HG02642 (cell line): ENCODE measurements at regions not wholly inside any gene's neighbourhood (a gene's known extent, or its start where the extent isn't known, plus 50 kb on each side); places are given as distances from the start of the nearest gene placed in this dataset.

Source experiments
- ATAC-seq: cut with Tn5 transposase; IDR thresholded peaks from one replicate; pipeline ENCODE4 v1.9.1; 2021; ENCODE audit warnings: mild to moderate bottlenecking; ENCODE audit not compliant: unreplicated experiment, poor library complexity

DNA sequence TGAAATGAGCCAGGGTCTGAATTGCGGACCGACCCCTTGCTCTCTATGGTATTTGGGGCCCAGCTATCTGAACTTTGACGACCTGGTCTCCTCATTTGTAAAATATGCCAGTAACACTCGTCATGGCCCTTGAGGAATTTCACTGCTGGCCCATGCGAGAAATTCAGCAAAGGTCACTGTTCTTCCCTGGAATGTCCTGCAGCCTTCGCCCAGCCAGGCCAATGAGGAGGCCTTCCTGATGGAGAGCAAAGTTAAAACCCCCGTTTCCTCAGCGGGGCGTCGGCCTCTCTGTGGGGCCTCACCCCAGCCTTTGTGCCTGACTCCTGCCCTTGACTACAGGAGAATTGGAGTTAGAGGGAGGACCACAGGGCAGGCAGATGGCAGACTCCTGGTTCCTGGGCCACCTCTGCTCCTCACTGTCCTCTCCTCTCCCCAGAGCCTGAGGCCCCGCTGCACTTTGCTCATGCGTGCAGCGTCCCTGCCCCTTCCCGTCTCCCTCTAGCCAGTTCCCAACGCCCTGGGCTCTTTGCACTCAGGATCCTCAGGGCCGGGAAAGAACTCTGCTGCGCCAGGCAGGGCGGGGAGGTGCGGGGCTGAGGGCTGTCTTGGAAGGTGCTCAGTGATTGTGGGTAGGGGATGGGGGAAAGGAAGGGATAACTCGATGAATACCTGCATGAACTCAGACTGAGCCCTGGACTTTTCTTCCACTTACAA is 257.0 kb upstream of the RAB6C start:
- no peak for ATAC-seq

DNA sequence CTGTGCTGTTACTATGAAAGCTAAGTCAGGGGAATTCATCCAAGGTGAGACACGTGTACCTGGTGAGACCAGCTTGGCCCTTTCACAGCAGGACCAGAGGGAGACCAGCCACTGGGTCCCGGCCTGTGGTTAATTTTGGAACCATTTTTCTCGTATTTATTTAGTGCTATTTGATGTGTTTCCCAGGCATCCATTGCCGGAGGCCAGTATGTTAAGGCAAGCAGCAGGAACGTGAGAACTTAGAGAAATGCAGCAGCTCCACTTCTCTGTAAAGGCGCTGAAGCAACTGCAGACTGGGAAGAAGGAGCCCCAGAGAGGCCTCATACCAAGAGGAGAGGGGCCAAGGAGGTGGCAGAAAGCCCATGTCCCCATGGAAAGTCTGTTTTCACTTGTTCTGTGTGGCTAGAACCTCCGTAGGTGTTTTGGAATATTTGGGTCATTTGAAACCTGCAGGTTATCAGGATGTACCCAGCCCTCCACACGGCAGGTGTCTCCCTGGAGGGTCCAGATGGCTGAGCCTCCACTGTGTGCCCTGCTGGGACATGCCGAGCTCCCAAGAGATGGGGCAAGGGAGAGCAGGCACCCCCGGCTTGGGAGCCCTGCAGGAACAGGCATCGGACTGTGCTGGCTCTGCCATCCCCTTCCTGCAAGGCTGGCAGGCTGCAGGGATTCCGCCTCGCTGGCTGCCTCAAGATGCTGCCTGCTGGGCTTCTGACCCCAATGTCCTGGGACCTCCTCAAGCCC is 256.0 kb upstream of the RAB6C start:
- no peak for ATAC-seq

DNA sequence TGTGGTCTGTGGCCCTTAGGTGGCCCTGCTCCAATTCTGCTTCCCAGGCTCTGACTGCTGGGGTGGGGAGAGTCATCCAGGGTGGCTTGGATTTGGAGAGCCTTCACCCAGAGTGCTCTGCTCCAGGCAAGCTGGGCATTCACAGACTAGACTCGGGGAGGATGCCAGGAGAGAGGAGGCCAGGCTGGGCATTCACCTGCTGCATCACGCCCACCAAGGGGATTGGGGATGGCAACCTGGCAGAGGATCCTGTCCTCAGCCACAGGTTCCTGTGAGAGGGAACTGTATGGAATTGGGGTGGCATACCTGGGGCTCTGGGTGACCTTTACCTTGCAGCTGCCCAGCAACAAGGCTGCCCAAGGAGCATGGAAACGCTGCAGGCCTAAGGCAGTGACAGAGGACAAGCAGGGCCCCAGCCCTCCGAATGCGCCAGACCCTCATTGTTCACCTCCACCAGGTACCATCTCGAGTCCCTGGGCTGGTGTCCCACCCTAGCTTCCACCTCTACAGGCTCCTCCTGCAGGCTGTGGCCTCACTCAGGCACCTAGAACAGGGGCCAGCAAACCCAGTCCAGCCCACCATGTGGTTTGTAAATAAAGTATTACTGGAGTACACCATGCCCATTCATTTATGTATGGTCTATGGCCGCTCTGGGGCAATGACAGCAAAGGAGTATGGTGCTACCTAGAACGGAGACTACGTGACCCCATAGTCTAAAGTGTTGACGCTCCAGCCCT is 255.3 kb upstream of the RAB6C start:
- no peak for ATAC-seq

DNA sequence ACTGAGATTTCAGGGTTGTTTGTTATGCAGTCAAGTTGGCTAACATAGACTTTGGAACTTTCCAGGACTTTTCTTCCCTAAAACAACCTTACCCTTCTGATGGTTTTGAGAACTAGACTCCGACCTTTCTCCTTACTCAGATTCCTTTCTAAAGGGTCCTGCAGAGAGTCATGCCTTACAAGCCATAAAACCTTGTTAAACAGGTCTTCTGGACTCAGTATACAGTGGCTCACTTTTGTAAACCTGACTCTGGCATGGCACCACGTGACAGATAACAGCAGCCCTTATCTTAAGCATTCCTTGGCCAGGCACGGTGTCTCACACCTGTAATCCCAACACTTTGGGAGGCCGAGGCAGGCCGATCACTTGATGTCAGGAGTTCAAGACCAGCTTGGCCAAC is 253.2 kb upstream of the RAB6C start:
- no peak for ATAC-seq

DNA sequence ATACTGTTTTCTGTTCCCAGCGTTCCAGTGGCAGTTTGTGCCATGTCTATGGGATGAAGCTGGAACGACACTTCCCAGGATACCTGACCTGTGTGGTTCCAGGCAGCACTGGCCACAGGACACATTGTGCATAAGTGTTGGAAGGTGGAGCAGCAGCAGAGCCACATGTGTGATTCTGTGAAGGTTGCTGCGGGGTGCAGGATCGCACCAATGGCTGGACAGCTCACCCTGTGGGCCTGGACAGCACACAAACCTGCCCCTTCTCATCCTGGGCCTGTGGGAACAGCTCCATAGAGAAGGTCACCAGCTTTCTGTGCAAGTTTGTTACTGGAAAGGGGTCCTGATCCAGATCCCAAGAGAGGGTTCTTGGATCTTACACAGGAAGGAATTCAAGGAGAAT is 252.2 kb upstream of the RAB6C start:
- ATAC-seq, result no peak

DNA sequence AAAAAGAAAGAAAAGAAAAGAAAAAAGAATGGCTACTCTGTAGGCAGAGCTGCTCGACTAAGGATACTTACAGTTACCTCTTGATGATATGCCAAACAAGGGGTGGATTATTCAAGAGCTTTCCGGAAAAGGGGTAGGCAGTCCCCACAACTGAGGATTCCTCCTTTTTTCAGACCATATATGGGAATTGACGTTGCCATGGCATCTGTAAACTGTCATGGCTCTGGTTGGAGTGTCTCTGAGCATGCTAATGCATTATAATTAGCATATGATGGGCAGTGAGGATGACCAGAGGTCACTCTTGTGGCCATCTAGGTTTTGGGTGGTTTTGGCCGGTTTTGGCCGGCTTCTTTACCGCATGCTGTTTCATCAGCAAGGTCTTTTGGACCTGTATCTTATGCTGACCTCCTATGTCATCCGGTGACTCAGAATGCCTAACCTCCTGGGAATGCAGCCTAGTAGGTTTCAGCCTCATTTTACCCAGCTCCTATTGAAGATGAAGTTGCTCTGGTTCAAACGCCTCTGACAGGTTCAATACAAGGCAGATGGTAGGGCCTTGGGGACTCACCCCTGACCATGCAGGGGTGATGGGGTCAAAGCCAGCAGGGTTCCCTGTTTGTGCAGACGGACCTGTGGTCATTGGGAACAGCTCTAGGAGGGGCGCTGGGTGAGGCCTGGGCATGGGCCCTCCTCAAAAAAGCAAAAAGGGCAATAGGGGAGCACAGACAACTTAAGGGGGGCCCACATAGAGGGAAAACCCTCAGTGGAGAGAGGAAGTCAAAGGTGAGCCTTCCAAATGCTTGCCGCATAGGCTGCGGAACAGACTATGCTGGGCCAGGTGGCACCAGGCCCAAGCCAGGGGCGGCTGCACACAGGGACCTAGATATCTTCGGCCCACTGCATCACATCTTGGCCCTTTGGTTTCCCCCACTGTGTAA is 251.2 kb upstream of the RAB6C start:
- ATAC-seq, result no peak

DNA sequence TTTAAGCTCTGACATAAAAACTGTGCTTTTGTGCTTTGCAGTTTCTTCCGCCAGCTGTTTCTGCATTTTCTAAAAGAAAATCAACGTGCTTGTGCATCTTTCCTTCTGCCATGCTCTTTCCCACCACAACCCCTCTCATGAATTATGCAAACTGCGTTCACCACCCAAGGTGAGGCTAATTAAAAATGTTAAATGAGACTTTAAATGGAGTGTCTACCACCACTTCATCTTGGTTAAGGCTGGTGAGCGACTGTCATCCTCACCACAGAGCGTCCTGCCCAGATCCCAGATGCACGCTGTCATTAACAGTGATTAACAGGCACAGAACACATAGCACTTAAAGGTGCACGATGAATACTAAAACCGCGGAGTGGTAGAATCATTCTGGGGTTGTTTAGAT is 250.5 kb upstream of the RAB6C start:
- no peak for ATAC-seq

DNA sequence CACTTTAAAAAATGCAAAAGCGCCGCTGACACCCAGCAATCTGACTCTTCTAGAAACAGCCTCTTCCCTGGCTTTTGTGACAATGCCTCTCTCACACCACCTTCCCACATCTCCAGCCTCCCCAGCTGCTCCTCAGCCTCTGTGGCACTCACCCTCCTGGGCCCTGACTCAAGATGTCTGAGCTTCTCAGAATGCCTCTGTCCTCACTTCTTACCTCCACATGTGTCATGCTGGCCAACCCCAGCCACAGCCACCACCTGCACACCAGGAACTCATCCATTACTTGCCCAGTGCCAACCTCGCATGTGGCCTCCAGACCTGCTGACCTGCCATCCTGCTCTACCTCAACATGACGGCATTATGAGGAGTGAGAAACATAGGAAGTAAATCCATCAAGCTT is 249.8 kb upstream of the RAB6C start:
- ATAC-seq, result no peak

DNA sequence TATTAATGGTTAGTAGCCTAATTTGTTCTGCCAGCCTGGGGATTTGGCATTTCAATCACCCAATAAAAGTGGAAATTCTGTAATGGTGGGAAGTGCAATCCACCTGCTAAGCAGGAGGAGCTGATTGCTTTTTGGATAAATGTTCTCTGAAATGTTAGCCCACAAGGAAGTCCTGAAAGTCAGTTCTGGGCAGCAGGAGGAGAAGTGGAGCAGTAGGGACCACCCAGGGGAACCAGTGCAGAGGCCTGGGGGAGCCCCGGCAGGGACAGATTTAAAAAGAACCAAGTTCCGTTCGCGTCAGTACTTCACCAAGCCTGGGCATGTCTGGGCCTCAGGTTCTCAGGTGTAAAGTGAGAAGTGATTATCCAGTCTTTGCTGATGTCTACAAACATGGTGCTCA is 248.5 kb upstream of the RAB6C start:
- no peak for ATAC-seq

DNA sequence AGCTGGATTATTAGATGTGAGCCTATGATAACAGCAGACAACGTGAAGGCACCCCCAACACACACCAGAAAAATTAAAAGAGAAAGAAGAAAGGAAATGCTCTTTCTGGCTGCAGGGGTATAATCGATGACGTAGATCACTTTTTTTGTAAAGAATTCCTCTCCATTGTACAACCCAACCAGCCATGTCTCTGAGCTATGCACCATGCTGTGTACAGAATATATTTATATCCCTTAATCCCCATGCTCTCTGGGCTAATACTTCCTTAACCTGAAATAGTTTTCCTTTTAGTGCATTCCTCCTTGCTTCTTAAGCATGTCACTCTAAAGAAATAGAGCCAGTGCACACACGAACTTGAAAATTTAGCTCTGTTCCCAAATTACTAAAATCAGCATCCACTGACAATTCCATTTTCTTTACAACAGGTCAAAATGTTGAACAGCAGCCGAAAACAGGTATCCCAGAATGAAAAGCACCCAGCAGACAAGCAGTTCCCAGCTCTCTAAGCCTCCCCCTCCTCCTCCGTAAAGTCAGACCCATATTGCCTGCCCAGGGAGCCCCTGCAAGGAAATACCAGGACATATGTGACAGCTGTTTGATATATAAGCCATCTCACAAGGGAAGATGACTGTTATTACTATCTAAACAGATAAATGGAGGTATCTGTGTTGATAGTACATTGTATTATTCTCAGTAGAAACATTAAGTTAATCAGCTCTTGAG is 247.4 kb upstream of the RAB6C start:
- no peak for ATAC-seq

DNA sequence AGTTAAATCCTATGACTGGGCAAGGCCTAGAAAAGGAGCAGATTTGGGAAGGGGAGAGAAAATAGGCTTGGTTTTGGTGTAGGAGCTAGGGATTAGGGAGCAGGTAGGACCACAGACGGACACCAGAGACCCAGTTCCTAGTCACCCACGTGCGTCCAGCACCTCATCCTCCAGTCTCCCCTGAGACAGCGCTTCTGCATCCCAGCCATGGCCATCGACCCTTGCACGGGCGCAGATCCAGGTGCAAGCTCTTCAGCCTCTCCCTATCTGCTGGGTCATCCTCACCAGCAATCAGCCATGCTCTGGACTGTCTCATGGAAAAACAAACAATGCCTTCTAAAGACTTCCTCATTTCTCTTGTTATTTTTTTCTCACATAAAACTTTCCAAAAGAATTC is 246.8 kb upstream of the RAB6C start:
- no peak for ATAC-seq

DNA sequence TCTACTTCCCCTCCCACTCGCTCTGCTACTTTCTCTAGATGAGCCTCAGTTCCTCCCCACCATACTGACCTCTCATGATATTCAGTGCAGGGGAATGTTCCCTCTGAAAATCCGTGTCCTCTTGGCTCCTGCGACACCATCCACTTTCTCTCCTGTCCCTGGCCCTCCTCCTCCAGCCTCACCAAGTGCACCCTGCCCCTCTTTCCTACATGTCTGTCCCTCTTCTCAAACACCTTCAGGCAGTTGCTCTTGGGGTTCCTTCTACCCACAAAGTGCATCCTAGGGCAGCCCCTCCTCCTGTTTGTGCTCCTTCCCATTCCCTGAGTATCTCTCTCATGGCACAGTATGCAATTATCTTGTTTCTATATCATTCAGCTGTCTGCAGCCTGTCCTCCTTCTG is 246.4 kb upstream of the RAB6C start:
- ATAC-seq, result no peak

DNA sequence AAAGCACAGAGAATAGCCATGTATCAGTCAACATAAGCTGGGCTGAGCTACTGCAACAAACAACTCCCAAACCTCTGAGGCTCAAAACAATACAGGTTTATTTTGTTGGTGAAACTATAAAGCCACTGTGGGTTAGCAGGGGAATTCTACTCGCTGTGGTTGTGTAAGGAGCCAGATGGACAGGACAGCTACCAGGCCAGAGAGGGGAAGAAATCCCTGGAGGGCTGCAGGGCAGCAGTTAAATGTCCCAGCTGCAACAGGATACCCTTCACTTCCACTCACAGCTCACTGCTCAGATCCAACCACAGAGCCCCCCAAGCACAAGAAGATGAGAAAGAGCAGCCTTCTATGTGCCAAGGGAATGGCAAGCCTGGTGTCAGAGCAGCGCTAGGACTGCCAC is 245.9 kb upstream of the RAB6C start:
- ATAC-seq, result no peak

DNA sequence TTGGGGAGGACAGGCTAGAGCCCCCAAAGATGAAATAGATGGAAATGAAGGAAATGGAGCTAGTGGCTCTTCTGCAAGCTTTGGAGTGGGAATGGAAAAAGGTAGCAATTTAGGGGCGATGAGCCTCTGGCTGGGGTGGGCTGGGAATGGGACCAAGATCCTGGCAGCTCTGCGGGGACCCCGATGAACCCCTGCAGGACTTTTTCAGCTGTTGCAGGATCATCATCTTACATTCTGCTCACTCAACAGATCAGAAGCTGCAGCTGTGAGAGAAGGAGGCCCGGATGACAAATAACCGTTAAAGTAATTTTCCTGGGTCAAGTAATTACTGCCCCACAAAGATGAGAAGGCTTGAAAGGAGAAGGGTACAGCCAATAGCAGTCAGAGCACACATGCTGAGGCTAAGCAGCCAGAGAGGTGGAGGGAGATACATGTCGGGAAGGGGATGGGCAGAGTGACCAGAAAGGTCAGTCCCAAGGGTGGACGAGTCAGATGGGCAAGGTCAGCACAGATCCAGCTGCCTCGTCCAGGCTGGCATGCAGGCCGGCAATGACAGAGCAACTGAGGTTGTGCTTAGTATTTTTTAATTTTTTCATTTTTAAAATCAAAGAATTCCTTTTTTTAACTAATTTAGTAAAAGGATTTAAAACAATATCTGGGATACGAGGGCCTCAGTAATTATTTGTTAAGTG is 245.0 kb upstream of the RAB6C start:
- no peak for ATAC-seq

DNA sequence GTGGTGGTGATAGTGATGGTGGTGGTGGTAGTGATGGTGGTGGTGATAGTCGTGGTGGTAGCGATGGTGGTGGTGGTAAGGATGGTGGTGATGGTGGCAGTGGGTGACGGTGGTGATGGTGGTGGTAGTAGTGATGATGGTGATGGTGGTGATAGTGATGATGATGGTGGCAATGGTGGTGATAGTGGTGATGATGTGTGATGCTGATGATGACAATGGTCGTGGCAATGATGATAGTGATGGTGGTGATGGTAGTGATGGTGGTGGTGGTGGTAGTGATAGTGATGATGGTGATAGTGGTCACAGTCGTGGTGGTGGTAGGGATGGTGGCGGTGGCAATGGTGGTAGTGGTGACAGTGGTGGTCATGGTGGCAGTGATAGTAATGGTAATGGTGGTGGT is 243.9 kb upstream of the RAB6C start:
- ATAC-seq, result no peak

DNA sequence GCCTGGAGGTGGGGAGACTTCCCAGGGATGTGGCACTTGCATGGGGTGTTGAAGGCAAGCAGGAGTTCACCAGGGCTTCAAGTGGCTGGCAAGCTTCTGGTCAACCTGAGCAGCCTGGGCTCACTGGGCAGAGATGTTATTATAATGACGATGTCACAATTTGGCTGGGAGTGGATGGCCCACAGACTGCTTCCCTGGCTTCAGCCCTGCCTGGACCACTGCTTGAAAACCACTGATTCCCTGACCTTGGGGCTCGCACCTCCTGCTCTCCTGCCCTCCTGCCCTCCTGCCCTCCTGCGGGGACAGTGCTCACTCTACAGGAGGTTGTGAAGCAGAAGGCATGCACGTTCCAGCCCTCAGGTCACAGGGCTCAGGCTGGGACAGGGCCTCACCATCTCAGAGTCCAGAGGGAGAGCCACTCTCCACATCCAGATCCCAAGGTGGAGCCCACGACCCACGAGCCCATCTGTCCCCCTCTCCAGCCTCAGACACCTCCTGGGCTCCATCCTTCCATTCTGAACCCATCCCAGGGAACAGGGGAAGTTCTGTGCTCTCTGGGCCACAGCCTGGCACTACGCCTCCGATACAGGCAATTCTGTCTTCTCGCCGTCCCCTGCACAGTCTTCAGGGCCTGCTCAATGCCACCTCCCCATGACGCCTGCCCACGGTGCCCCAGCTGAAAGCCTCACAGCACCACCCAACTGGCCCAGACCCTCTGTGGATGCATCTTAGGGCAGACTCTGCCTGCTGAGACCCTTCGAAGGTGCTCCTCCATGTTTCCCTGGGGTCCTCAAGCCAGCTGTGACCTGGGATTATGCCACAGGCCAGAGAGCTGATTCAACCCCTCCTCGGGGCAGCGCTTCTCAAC is 241.6 kb upstream of the RAB6C start:
- ATAC-seq, result no peak

DNA sequence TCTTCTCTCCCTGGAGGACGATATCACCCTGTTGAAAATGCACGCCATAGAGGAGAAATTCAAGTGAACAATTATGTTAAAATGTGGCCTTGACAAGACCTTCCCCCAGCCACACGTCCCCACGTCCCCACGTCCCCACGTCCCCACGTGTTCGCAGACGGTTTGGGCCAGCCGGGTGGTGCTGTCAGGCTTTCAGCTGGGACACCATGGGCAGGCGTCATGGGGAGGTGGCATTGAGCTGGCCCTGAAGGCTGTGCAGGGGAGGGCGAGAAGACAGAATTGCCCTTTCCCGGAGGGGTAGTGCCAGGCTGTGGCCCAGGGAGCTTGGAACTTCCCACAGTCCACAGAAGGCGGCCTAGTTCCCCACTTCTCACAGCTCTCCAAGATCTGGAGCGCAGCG is 240.7 kb upstream of the RAB6C start:
- no peak for ATAC-seq

DNA sequence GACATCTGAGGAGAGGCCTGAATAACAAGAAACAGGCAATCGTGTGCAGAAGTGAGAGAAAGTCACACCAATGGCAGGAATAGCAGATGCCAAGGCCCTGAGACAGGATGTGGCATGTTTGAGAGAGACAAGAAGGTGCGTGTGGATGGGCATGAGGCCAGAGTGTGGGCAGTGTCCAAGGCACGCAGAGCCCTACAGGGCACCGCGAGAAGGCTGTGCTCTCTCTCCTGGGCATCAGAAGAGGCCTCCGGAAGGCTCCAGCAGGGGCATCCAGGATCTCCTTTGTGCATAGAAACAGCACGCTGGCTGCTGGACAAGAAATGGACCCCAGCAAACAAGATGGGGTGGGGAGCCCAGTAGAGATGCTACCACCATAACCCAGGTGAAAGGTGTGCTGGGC is 239.0 kb upstream of the RAB6C start:
- ATAC-seq, result no peak
